Bronchial epithelial cell (primary cell): ENCODE measurements at regions not wholly inside any gene's neighbourhood (a gene's known extent, or its start where the extent isn't known, plus 50 kb on each side); places are given as distances from the start of the nearest gene placed in this dataset.

Experiments used
- DNase-seq: peaks from one replicate; pipeline ENCODE4 v3.0.0-alpha.2; 2010; ENCODE audit warnings: low read depth
- FAIRE-seq: peaks from 2 replicates; lab custom pipeline; 2011; peaks lifted over from hg19 to GRCh38; lab: Jason Lieb, UNC
- H3K27me3 ChIP-seq: 2 replicates; pipeline ENCODE4 v1.5.1; 2011; ENCODE audit warnings: low read length; ENCODE audit not compliant: control insufficient read depth, insufficient read depth
- H3K36me3 ChIP-seq: 2 replicates; pipeline ENCODE4 v1.5.1; 2011; ENCODE audit warnings: low read length; ENCODE audit not compliant: control insufficient read depth, insufficient read depth
- H3K4me3 ChIP-seq: 2 replicates; pipeline ENCODE4 v1.5.1; 2011; ENCODE audit warnings: mild to moderate bottlenecking, low read depth, low read length, control low read depth
- CTCF ChIP-seq: IDR thresholded peaks from 2 replicates; pipeline ENCODE4 v1.5.1; 2011; ENCODE audit warnings: mild to moderate bottlenecking, moderate library complexity, low read length, control low read depth, inconsistent platforms; ENCODE audit not compliant: insufficient read depth, severe bottlenecking

- Histone ChIP-seq H3K4me3 (no peak overlapping the region), H3K36me3 (no peaks in the 10 kb centered on the region), H3K27me3 (no peaks in the 10 kb centered on the region)
- no peak for DNase-seq
- FAIRE-seq: no peak
- TF ChIP-seq CTCF: no peak
Observed at GRCh38 chr13:58806401-58806800, 1174.9 kb downstream of the PCDH17 start.

GRCh38 chr13:58823701-58824100 is 1192.2 kb downstream of the PCDH17 start:
- Histone ChIP-seq H3K36me3 (no peaks in the 10 kb centered on the region), H3K27me3 (no peaks in the 10 kb centered on the region), H3K4me3 (no peak overlapping the region)
- TF ChIP-seq CTCF: no peak
- no peak for DNase-seq
- FAIRE-seq: no peak

- DNase-seq: no peak
- no peak for FAIRE-seq
- H3K4me3 ChIP-seq: no peak overlapping the region
- no peak for TF ChIP-seq CTCF
- no peaks in the 10 kb centered on the region for H3K27me3 ChIP-seq
- no peaks in the 10 kb centered on the region for H3K36me3 ChIP-seq
Observed at GRCh38 chr13:58827904-58828303, 1196.4 kb downstream of the PCDH17 start.

GRCh38 chr13:58830841-58831240 is 1199.3 kb downstream of the PCDH17 start:
- Histone ChIP-seq H3K36me3 (no peaks in the 10 kb centered on the region), H3K27me3 (no peaks in the 10 kb centered on the region), H3K4me3 (no peak overlapping the region)
- DNase-seq (no peak), FAIRE-seq (no peak)
- TF ChIP-seq CTCF: no peak

GRCh38 chr13:58838615-58839014 is 1207.1 kb downstream of the PCDH17 start:
- H3K4me3 ChIP-seq: no peak overlapping the region
- no peak for TF ChIP-seq CTCF
- H3K27me3 ChIP-seq: no peaks in the 10 kb centered on the region
- H3K36me3 ChIP-seq: no peaks in the 10 kb centered on the region
- DNase-seq (no peak), FAIRE-seq (no peak)

- FAIRE-seq (no peak), DNase-seq (no peak)
- H3K4me3 ChIP-seq: no peak overlapping the region
- H3K36me3 ChIP-seq: no peaks in the 10 kb centered on the region
- H3K27me3 ChIP-seq: no peaks in the 10 kb centered on the region
- TF ChIP-seq CTCF: no peak
Observed at GRCh38 chr13:58843071-58843470, 1211.5 kb downstream of the PCDH17 start.
